Gastrocnemius medialis (tissue), 4 donors: ENCODE measurements at regions not wholly inside any gene's neighbourhood (a gene's known extent, or its start where the extent isn't known, plus 50 kb on each side); places are given as distances from the start of the nearest gene placed in this dataset.

Experiments
- ATAC-seq, 2 donors: fragments of 150-250 bp; one replicate each; pipeline ENCODE4 v1.9.1; 2016
- DNase-seq, 2 donors: peaks; one replicate each; pipeline ENCODE4 v3.0.0-alpha.2; 2019
- H3K27ac ChIP-seq, 4 donors: fragments of 200-600 bp; sonication (generic); 1 replicate in 1 of 4; 2 replicates in 3 of 4; pipeline ENCODE4 v1.5.1; 2016 to 2018; ENCODE audit warnings: mild to moderate bottlenecking in 2 of 4, moderate library complexity in 1 of 4
- H3K27me3 ChIP-seq, 3 donors: fragments of 200-600 bp; sonication (generic) in 2 of 3; 1 replicate in 1 of 3; 2 replicates in 2 of 3; pipeline versions ENCODE4 v1.5.1 to v1.6.0; 2016 to 2019; ENCODE audit warnings: mild to moderate bottlenecking in 1 of 3, moderate library complexity in 1 of 3
- H3K36me3 ChIP-seq, 2 donors: fragments of 200-600 bp; sonication (generic) in 1 of 2; one replicate each; pipeline ENCODE4 v1.5.1; 2017 to 2018
- H3K4me1 ChIP-seq, 2 donors: fragments of 200-600 bp; sonication (generic) in 1 of 2; one replicate each; pipeline ENCODE4 v1.5.1; 2016 to 2017; ENCODE audit warnings: mild to moderate bottlenecking in 2 of 2
- H3K4me3 ChIP-seq, 4 donors: fragments of 200-600 bp; sonication (generic) in 3 of 4; 1 replicate in 1 of 4; 2 replicates in 3 of 4; pipeline ENCODE4 v1.5.1; 2016 to 2019; ENCODE audit warnings: mild to moderate bottlenecking in 2 of 4
- H3K9me3 ChIP-seq, 3 donors: fragments of 200-600 bp; sonication (generic) in 2 of 3; 1 replicate in 1 of 3; 2 replicates in 2 of 3; pipeline ENCODE4 v1.5.1; 2016 to 2019
- CTCF ChIP-seq, 5 experiments: fragments of 450-650 bp in 3 of 5; fragments of 200-600 bp in 2 of 5; sonication (generic) in 2 of 5; IDR thresholded peaks in 4 of 5; conservative IDR thresholded peaks in 1 of 5; 1 replicate in 4 of 5; 2 replicates in 1 of 5; pipeline ENCODE4 v1.5.1; 2016 to 2019; ENCODE audit warnings: antibody characterized with exemption in 5 of 5, mild to moderate bottlenecking in 3 of 5, moderate library complexity in 3 of 5
- POLR2A ChIP-seq, 2 donors: fragments of 450-650 bp; IDR thresholded peaks; one replicate each; pipeline ENCODE4 v1.6.1; 2017; ENCODE audit warnings: antibody characterized with exemption in 2 of 2, mild to moderate bottlenecking in 2 of 2, moderate library complexity in 2 of 2
- in situ Hi-C, 4 donors: fragments of 200-750 bp; cut with MboI; loops; one replicate each; pipeline versions ENCODE4 v1.15.0 to v1.8.0; 2017; ENCODE audit warnings: low sequenced_read_pairs in 4 of 4
- intact Hi-C: fragments of 100-400 bp; cut with DNase I; formaldehyde crosslinking; loops from one replicate; pipeline ENCODE4 v1.15.1; 2023; ENCODE audit warnings: low total_unique reads

GRCh38 chr2:226073496-226074160, 674.1 kb downstream of the NYAP2 start:
- H3K4me3 ChIP-seq: no peak overlapping the region
- ATAC-seq (no peak), DNase-seq (no peak)
- intact Hi-C loops: no loop called here
- TF ChIP-seq POLR2A (IDR thresholded peaks at IDR 0.05) (no peak), CTCF (IDR thresholded peaks at IDR 0.05 in 4 of 5, conservative IDR thresholded peaks at IDR 0.05 in 1 of 5) (no peak)
- no peaks in the 10 kb centered on the region for H3K9me3 ChIP-seq
- no peaks in the 10 kb centered on the region for H3K27me3 ChIP-seq
- H3K4me1 ChIP-seq: no peaks in the 10 kb centered on the region
- H3K36me3 ChIP-seq: no peaks in the 10 kb centered on the region
- H3K27ac ChIP-seq: no peak overlapping the region
- in situ Hi-C loops: no loop called here

DNA sequence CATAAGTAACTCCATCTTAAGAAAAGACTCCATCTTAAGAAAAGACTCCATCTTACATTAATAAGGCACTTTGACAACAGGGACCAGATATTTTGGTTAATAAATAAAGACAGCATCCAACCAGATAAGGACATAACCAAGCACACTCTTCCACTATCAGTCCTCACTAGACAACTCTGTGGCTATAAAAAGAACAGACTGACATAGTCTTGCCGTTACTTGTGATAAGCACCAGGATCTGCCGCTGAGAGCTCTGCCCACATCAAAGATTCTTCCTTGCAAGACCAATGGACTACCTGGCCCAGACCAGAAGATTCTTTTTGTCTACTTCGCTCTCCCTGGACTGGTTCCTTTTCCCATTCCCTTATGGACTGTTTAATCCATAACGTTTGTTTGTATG, 667.4 kb downstream of the NYAP2 start:
- H3K4me3 ChIP-seq: no peak overlapping the region
- intact Hi-C loops (no loop called here), in situ Hi-C loops (no loop called here)
- H3K9me3 ChIP-seq: no peaks in the 10 kb centered on the region
- DNase-seq (no peak), ATAC-seq (no peak)
- no peaks in the 10 kb centered on the region for H3K36me3 ChIP-seq
- TF ChIP-seq CTCF (IDR thresholded peaks at IDR 0.05 in 4 of 5, conservative IDR thresholded peaks at IDR 0.05 in 1 of 5) (no peak), POLR2A (IDR thresholded peaks at IDR 0.05) (no peak)
- no peak overlapping the region for H3K27ac ChIP-seq
- no peaks in the 10 kb centered on the region for H3K27me3 ChIP-seq
- no peaks in the 10 kb centered on the region for H3K4me1 ChIP-seq

GRCh38 chr2:226066391-226066790, 666.9 kb downstream of the NYAP2 start:
- no peaks in the 10 kb centered on the region for H3K36me3 ChIP-seq
- H3K27me3 ChIP-seq: no peaks in the 10 kb centered on the region
- in situ Hi-C loops: no loop called here
- intact Hi-C loops: no loop called here
- no peak for ATAC-seq
- TF ChIP-seq POLR2A (IDR thresholded peaks at IDR 0.05) (no peak), CTCF (IDR thresholded peaks at IDR 0.05 in 4 of 5, conservative IDR thresholded peaks at IDR 0.05 in 1 of 5) (no peak)
- no peak overlapping the region for H3K4me3 ChIP-seq
- no peaks in the 10 kb centered on the region for H3K4me1 ChIP-seq
- H3K9me3 ChIP-seq: no peaks in the 10 kb centered on the region
- no peak for DNase-seq
- no peak overlapping the region for H3K27ac ChIP-seq

DNA sequence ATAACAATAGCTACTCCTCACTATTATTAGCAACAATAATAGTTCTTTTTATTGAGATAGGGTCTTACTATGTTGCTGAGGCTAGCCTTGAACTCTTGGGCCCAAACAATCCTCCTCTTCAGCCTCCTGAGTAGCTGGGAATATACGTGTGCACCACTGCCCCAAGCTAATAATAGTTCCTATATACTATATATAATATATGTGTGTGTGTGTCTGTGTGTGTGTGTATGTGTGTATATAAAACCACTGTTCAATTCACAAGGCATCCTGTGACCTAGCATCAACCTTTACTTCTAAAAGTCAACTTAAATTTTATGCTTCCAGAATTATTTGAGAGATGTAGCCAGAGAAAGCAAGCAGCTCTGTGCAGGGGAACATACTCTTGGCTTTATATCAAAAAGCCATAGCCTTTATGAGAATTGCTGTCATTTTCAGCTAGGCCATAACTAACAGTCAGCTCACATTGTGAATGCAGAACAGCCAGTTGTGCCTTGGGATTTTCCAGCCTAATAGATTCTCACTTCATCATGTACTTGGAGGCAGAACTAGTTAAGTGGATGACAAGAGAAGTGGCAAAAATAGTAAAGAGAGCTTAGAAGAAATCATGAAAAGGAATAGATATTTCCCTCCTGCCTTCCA, 665.5 kb downstream of the NYAP2 start:
- in situ Hi-C loops: no loop called here
- Histone ChIP-seq H3K36me3 (no peaks in the 10 kb centered on the region), H3K27me3 (no peaks in the 10 kb centered on the region), H3K9me3 (no peaks in the 10 kb centered on the region), H3K4me3 (no peak overlapping the region), H3K4me1 (no peaks in the 10 kb centered on the region), H3K27ac (no peak overlapping the region)
- ATAC-seq (no peak), DNase-seq (no peak)
- intact Hi-C loops: no loop called here
- TF ChIP-seq CTCF (IDR thresholded peaks at IDR 0.05 in 4 of 5, conservative IDR thresholded peaks at IDR 0.05 in 1 of 5) (no peak), POLR2A (IDR thresholded peaks at IDR 0.05) (no peak)
